HL-60 (cell line): ENCODE measurements at regions not wholly inside any gene's neighbourhood (a gene's known extent, or its start where the extent isn't known, plus 50 kb on each side); places are given as distances from the start of the nearest gene placed in this dataset.

Source experiments
- DNase-seq, 2 experiments: peaks; one replicate each; pipeline ENCODE4 v3.0.0-alpha.2; 2010 to 2020; ENCODE audit warnings: low read depth in 1 of 2, low spot score in 1 of 2
- H3K27ac ChIP-seq: fragments of 250-450 bp; sonication (Bioruptor Pico); replicated peaks from 2 replicates; pipeline ENCODE4 v1.5.1; 2020; ENCODE audit warnings: mild to moderate bottlenecking, moderate library complexity
- H3K27me3 ChIP-seq: fragments of 250-450 bp; sonication (Bioruptor Pico); 2 replicates; pipeline ENCODE4 v1.5.1; 2021; ENCODE audit warnings: mild to moderate bottlenecking, moderate library complexity; ENCODE audit not compliant: insufficient read depth, poor library complexity, severe bottlenecking
- H3K4me3 ChIP-seq: replicated peaks from 2 replicates; pipeline ENCODE4 v1.5.1; 2011; ENCODE audit warnings: mild to moderate bottlenecking, control low read depth, low read length; ENCODE audit not compliant: insufficient read depth
- CTCF ChIP-seq: IDR thresholded peaks from one replicate; pipeline ENCODE4 v1.5.1; 2011; ENCODE audit warnings: low read length, control low read depth, inconsistent platforms; ENCODE audit not compliant: insufficient read depth
- GABPA ChIP-seq: IDR thresholded peaks from 2 replicates; pipeline ENCODE4 v1.6.1; 2012; ENCODE audit warnings: low read depth
- POLR2AphosphoS5 ChIP-seq: IDR thresholded peaks from 2 replicates; pipeline ENCODE4 v1.6.1; 2012; ENCODE audit warnings: low read depth
- SPI1 ChIP-seq: IDR thresholded peaks from 2 replicates; pipeline ENCODE4 v1.6.1; 2012; ENCODE audit warnings: low read depth, mild to moderate bottlenecking, borderline replicate concordance
- TF ChIP-seq, protein P1 (sequence below): IDR thresholded peaks from 2 replicates; pipeline ENCODE4 v1.6.1; 2012; ENCODE audit warnings: low read depth; ENCODE audit not compliant: insufficient replicate concordance

- TF ChIP-seq GABPA = no peak
- TF ChIP-seq SPI1 = no peak
- TF ChIP-seq, protein P1, sequence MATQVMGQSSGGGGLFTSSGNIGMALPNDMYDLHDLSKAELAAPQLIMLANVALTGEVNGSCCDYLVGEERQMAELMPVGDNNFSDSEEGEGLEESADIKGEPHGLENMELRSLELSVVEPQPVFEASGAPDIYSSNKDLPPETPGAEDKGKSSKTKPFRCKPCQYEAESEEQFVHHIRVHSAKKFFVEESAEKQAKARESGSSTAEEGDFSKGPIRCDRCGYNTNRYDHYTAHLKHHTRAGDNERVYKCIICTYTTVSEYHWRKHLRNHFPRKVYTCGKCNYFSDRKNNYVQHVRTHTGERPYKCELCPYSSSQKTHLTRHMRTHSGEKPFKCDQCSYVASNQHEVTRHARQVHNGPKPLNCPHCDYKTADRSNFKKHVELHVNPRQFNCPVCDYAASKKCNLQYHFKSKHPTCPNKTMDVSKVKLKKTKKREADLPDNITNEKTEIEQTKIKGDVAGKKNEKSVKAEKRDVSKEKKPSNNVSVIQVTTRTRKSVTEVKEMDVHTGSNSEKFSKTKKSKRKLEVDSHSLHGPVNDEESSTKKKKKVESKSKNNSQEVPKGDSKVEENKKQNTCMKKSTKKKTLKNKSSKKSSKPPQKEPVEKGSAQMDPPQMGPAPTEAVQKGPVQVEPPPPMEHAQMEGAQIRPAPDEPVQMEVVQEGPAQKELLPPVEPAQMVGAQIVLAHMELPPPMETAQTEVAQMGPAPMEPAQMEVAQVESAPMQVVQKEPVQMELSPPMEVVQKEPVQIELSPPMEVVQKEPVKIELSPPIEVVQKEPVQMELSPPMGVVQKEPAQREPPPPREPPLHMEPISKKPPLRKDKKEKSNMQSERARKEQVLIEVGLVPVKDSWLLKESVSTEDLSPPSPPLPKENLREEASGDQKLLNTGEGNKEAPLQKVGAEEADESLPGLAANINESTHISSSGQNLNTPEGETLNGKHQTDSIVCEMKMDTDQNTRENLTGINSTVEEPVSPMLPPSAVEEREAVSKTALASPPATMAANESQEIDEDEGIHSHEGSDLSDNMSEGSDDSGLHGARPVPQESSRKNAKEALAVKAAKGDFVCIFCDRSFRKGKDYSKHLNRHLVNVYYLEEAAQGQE = no peak
- no peak for TF ChIP-seq POLR2AphosphoS5
- TF ChIP-seq CTCF = no peak
- Histone ChIP-seq H3K4me3 (no peak overlapping the region), H3K27ac (no peak overlapping the region), H3K27me3 (no peaks in the 10 kb centered on the region)
- DNase-seq = no peak
Observed at GRCh38 chr2:150355440-150355839, 132.0 kb downstream of the RND3 start.

DNA sequence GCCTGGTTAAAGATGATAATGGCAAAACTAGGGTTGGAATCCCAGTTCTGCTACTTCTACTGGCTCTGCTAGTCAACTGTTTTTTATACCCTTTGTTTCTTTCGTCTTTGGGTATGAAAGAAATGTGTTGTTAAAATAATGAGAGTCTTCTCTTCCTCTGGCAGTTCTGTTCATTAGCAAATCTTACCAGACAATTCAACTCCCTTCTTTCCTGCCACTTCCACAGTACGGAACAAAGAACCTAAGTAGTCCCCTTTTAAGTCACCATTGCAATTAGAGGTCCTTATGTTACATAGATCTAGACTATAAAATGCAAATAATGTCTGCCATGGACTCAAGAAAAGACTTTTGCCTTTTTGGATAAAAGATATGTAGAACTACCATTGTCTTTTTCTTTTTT lies 134.1 kb downstream of the RND3 start:
- TF ChIP-seq SPI1 (no peak), POLR2AphosphoS5 (no peak), CTCF (no peak), GABPA (no peak)
- TF ChIP-seq, protein P1 = no peak
- Histone ChIP-seq H3K4me3 (no peak overlapping the region), H3K27ac (no peak overlapping the region), H3K27me3 (no peaks in the 10 kb centered on the region)
- DNase-seq = no peak

DNA sequence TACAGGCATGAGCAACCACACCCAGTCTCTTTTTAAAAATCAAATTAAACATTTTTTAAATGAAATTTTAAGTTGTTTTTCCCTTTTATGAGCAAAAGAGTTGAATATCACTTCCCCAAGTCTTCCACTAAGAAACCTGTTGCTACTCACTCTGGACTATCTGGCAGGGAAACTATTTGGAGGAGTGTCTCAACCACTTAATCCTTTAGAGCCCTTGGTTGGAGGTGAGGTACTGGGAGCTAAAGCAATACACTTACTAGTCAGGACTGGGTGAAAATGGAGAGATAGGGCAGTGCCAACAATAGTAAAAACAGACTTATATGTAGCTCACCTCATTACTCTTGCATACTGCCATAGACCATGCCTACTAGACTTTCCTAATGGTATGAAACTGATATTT lies 135.5 kb downstream of the RND3 start:
- Histone ChIP-seq H3K4me3 (no peak overlapping the region), H3K27me3 (no peaks in the 10 kb centered on the region), H3K27ac (no peak overlapping the region)
- TF ChIP-seq SPI1 = no peak
- TF ChIP-seq GABPA = no peak
- TF ChIP-seq POLR2AphosphoS5 = no peak
- no peak for TF ChIP-seq CTCF
- TF ChIP-seq, protein P1 = no peak
- no peak for DNase-seq
